WI38 (cell line): ENCODE measurements at regions not wholly inside any gene's neighbourhood (a gene's known extent, or its start where the extent isn't known, plus 50 kb on each side); places are given as distances from the start of the nearest gene placed in this dataset.

ENCODE experiments used
- H3K4me3 ChIP-seq: 2 replicates; pipeline ENCODE4 v1.5.1; 2011; ENCODE audit warnings: low read depth, mild to moderate bottlenecking, control low read depth, low read length
- CTCF ChIP-seq: IDR thresholded peaks from 2 replicates; pipeline ENCODE4 v1.5.1; 2012; ENCODE audit warnings: low read depth, mild to moderate bottlenecking, control low read depth, low read length

GRCh38 chr11:95690100-95690499 is 99.5 kb downstream of the FAM76B start:
- no peak for TF ChIP-seq CTCF
- no peak overlapping the region for H3K4me3 ChIP-seq

DNA sequence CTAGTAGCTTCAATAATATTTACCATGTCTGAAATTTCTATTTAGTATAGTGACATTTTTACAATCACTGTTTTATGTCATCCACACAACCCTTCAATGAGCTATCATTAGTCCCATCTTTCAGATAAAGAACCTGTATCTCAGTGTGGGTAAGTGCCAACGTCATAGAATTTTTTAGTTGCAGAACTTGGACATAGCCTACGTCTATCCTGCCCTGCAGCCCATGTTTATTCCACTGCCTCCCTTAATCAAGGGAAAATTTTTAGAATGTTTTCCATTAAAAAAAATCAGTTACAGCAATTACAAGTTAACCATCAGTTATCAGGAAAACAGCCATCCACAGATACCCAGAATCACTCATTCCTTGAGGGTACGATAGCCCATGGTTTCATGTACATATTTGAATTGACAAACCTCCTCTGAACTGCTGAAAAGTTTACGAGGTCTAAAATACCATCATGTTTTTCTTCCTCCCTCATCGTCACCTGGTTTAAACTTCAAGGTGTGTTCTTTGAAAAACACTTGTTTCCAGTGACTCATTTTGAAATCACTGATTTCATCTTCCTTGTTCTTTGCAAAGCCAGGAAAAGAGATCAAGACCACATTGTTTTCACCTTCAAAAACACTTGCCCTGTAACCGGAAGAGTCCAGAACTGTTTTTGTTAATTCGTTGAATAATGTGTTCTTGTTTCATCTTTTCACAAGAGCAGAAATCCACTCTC is 100.9 kb downstream of the FAM76B start:
- no peak for TF ChIP-seq CTCF
- no peak overlapping the region for H3K4me3 ChIP-seq

DNA sequence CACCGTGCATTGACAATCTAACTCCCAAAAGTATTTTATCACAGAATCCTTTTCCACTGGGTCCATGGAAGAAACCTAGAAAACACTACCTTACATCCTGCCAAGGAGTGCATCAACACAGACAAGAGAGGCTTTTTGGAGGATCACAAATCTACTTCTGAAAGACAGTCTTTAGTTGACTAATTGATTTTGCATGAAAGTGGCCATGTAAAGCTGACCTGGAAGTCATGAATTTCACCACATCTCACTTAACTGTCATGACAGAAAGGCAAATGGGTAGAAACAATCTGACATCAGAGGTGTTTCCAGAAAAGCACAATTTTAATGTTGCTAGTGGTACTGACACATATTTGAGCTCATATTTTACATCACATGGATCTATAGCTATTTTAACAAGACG is 101.6 kb downstream of the FAM76B start:
- no peak overlapping the region for H3K4me3 ChIP-seq
- TF ChIP-seq CTCF = no peak

- H3K4me3 ChIP-seq = no peak overlapping the region
- no peak for TF ChIP-seq CTCF
These were observed 103.3 kb downstream of the FAM76B start for GRCh38 chr11:95686265-95686664.

- TF ChIP-seq CTCF = no peak
- H3K4me3 ChIP-seq = no peak overlapping the region
These were observed 104.9 kb downstream of the FAM76B start for GRCh38 chr11:95684701-95685100.

DNA sequence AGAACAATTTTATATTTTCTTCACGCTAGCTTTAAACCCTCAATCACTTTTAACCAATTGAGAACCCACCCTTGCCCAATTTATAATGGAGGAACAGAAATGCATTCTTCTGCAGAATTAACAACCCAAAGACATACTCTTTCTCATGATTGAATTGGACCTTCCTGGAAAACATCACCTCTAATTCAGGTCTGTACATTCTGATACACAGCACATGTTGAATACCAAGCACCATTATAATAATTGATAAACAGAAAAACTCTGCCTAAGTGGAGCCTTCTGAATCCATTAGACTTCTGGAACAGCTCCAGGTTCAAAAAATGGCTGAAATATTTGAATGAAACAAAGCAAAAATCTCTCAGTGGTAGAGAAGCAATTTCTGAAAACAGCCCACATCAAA is 105.4 kb downstream of the FAM76B start:
- H3K4me3 ChIP-seq = no peak overlapping the region
- no peak for TF ChIP-seq CTCF

DNA sequence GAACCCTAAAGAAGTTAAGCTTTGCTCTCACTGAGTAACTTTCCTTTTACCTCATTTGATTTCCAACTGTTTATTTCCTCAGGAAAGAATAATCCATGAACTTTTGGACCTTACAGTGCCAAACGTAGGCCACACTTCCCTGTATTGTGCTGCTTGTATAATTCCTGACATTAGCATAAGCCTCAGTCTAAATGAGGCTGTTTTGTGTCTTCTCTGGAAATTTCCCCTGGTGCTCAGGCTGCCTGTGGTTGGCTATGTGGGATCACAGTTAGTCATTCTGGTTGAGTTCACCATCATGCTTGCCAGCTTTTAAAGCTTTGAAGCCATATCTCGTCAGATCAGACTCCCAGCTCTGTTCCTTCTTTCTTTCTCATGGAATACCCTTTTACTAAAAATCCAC is 107.0 kb downstream of the FAM76B start:
- no peak for TF ChIP-seq CTCF
- H3K4me3 ChIP-seq = no peak overlapping the region
